ENCODE measurements at regions not wholly inside any gene's neighbourhood (a gene's known extent, or its start where the extent isn't known, plus 50 kb on each side); places are given as distances from the start of the nearest gene placed in this dataset.

- H4K20me1 ChIP-seq (replicated peaks; ENCODE audit: control insufficient read depth, insufficient read depth, low read length), result no peaks in the 10 kb centered on the region
- in situ Hi-C loops (cut with MboI), result no loop called here
- TF ChIP-seq KDM2B (CRISPR knock-in tag; IDR thresholded peaks at IDR 0.05), result no peak
- TF ChIP-seq CREB5 (CRISPR knock-in tag; IDR thresholded peaks at IDR 0.05), result no peak
- no peak for TF ChIP-seq GTF2B (IDR thresholded peaks at IDR 0.05; ENCODE audit: extremely low read depth, insufficient read length)
- no peak for TF ChIP-seq ETV5 (CRISPR knock-in tag; IDR thresholded peaks at IDR 0.05; ENCODE audit: low read depth)
- TF ChIP-seq SMAD1 (IDR thresholded peaks at IDR 0.05; ENCODE audit: low read depth, low read length, partially characterized antibody), result no peak
- TF ChIP-seq GTF3C2 (IDR thresholded peaks at IDR 0.05; ENCODE audit: borderline replicate concordance, extremely low read depth, insufficient read length), result no peak
- no peak for TF ChIP-seq FOSL1 (tag; conservative IDR thresholded peaks at IDR 0.05)
- no peak for TF ChIP-seq MXD1 (CRISPR knock-in tag; IDR thresholded peaks at IDR 0.05; ENCODE audit: borderline replicate concordance, poor library complexity, severe bottlenecking)
- no peak for TF ChIP-seq ZNF512 (tag; IDR thresholded peaks at IDR 0.05)
These were observed 208.7 kb upstream of the FMN2 start for GRCh38 chr1:239882967-239883366.

More at GRCh38 chr1:239882967-239883366, 208.7 kb upstream of the FMN2 start:
- Histone ChIP-seq H3K36me3 (ENCODE audit: control insufficient read depth, insufficient read depth, low read length) (no peaks in the 10 kb centered on the region), H3K79me2 (ENCODE audit: control insufficient read depth, insufficient read depth, low read length) (no peaks in the 10 kb centered on the region), H3K4me1 (replicated peaks in 1 of 2; ENCODE audit: control insufficient read depth in 2 of 2, insufficient read depth in 2 of 2, low read length in 2 of 2) (no peaks in the 10 kb centered on the region; a peak in 1 of 5 replicates), H3K4me2 (ENCODE audit: insufficient read depth, low read length) (no peak overlapping the region), H3K9me1 (ENCODE audit: control insufficient read depth, insufficient read depth, low read length) (no peaks in the 10 kb centered on the region), H3K9ac (ENCODE audit: insufficient read depth in 1 of 2, low read depth in 2 of 2, low read length in 2 of 2) (no peak overlapping the region), H3K4me3 (no peak overlapping the region), H3K27me3 (ENCODE audit: control insufficient read depth in 2 of 2, insufficient read depth in 2 of 2, low read length in 2 of 2) (no peaks in the 10 kb centered on the region), H2AFZ (ENCODE audit: low read depth, low read length) (no peak overlapping the region), H3K9me3 (replicated peaks; ENCODE audit: control insufficient read depth, insufficient read depth, low read depth, low read length) (no peaks in the 10 kb centered on the region; the same call in 1 of the 2 replicates), H3K27ac (ENCODE audit: extremely low read depth, low read depth, low read length) (no peak overlapping the region)
- no peak for FAIRE-seq
- POLR2A ChIA-PET, result no interaction called here
- no TSS peak for BruUV-seq (replicated peaks)
- no peak for DNase-seq (ENCODE audit: extremely low read depth in 1 of 4, low spot score in 3 of 4)
- 0% methylated on average over 4 of the region's 4 CpGs for WGBS (ENCODE audit: insufficient coverage, low coverage, missing lambda C conversion rate)
- intact Hi-C loops (cut with micrococcal nuclease), result no loop called here
- no peak for ATAC-seq
- CTCF ChIA-PET (ENCODE audit: low intra/inter-chr PET ratio), result no interaction called here

All from K562 (cell line).